AG04449 (cell line): ENCODE measurements at regions not wholly inside any gene's neighbourhood (a gene's known extent, or its start where the extent isn't known, plus 50 kb on each side); places are given as distances from the start of the nearest gene placed in this dataset.
"Not testable (repeated sequence)": the region's sequence is repeated elsewhere in the genome, so short reads cannot be mapped to it uniquely, and the experiment has no call there.

Experiments
- CTCF ChIA-PET: fragments of 350-600 bp; formaldehyde crosslinking; extraction: SDS; loops from one replicate; lab custom pipeline; 2021; ENCODE audit warnings: antibody characterized with exemption; lab: Yijun Ruan, JAX
- POLR2A ChIA-PET: fragments of 400-600, 350-600 bp; formaldehyde crosslinking; extraction: SDS; loops from one replicate; lab custom pipeline; 2020; ENCODE audit warnings: antibody characterized with exemption, inconsistent platforms; lab: Yijun Ruan, JAX
- DNase-seq: peaks from one replicate; pipeline ENCODE4 v3.0.0-alpha.2; 2010; ENCODE audit warnings: low read depth, low spot score
- H3K4me3 ChIP-seq: 2 replicates; pipeline ENCODE4 v1.5.1; 2011; ENCODE audit warnings: low read depth, mild to moderate bottlenecking, control low read depth, low read length
- CTCF ChIP-seq: IDR thresholded peaks from one replicate; pipeline ENCODE4 v1.5.1; 2011; ENCODE audit warnings: mild to moderate bottlenecking, moderate library complexity, low read length, control low read depth, inconsistent platforms; ENCODE audit not compliant: insufficient read depth; ENCODE audit errors: missing control alignments

GRCh38 chr10:64115908-64116643 lies 594.9 kb downstream of the REEP3 start:
- TF ChIP-seq CTCF = peak; percentile 14
- POLR2A ChIA-PET = no interaction called here
- DNase-seq = no peak
- CTCF ChIA-PET = interaction anchor here (0.7 to 1.8 kb wide), 2 partner anchors 14 to 18 kb away, joined by 3 to 5 read pairs; no protein-coding TSS in a partner anchor
- no peak overlapping the region for H3K4me3 ChIP-seq

- POLR2A ChIA-PET = no interaction called here
- DNase-seq = no peak
- TF ChIP-seq CTCF = no peak
- H3K4me3 ChIP-seq = no peak overlapping the region
- CTCF ChIA-PET = interaction anchor here (1.8 kb wide), 1 partner anchor 15 kb away, joined by 5 read pairs; no protein-coding TSS in a partner anchor
Observed at GRCh38 chr10:64116707-64117106, 595.5 kb downstream of the REEP3 start.

GRCh38 chr10:64118736-64119135 lies 597.5 kb downstream of the REEP3 start:
- DNase-seq = no peak
- POLR2A ChIA-PET = no interaction called here
- H3K4me3 ChIP-seq = no peak overlapping the region
- CTCF ChIA-PET = no interaction called here
- TF ChIP-seq CTCF = no peak

GRCh38 chr10:64120301-64120980 lies 599.2 kb downstream of the REEP3 start:
- DNase-seq, POLR2A ChIA-PET, H3K4me3 ChIP-seq, CTCF ChIA-PET: not testable (repeated sequence)

- CTCF ChIA-PET = no interaction called here
- no peak for DNase-seq
- no peak for TF ChIP-seq CTCF
- H3K4me3 ChIP-seq = no peak overlapping the region
- POLR2A ChIA-PET = no interaction called here
Observed at GRCh38 chr10:64130152-64130551, 609.0 kb downstream of the REEP3 start.

GRCh38 chr10:64134676-64135075 lies 613.5 kb downstream of the REEP3 start:
- no peak for TF ChIP-seq CTCF
- ChIA-PET POLR2A (no interaction called here), CTCF (no interaction called here)
- no peak for DNase-seq
- no peak overlapping the region for H3K4me3 ChIP-seq

GRCh38 chr10:64142395-64142794 lies 621.2 kb downstream of the REEP3 start:
- CTCF ChIA-PET = no interaction called here
- POLR2A ChIA-PET = no interaction called here

More at GRCh38 chr10:64142395-64142794, 621.2 kb downstream of the REEP3 start:
- TF ChIP-seq CTCF = no peak
- no peak overlapping the region for H3K4me3 ChIP-seq
- no peak for DNase-seq
